Esophagus squamous epithelium (tissue), 5 donors: ENCODE measurements at regions not wholly inside any gene's neighbourhood (a gene's known extent, or its start where the extent isn't known, plus 50 kb on each side); places are given as distances from the start of the nearest gene placed in this dataset.

Source experiments
- DNase-seq: peaks from one replicate; lab custom pipeline; 2025; lab: John Stamatoyannopoulos, UW
- H3K27ac ChIP-seq, 4 donors: fragments of 200-600 bp; sonication (generic); one replicate each; pipeline ENCODE4 v1.5.1; 2016 to 2019; ENCODE audit warnings: mild to moderate bottlenecking in 1 of 4
- H3K27me3 ChIP-seq, 4 donors: fragments of 200-600 bp; sonication (generic); 1 replicate in 3 of 4; 2 replicates in 1 of 4; pipeline versions ENCODE4 v1.5.1 to v1.6.0; 2017 to 2021; ENCODE audit warnings: antibody characterized with exemption in 1 of 4
- H3K36me3 ChIP-seq, 3 donors: fragments of 200-600 bp; sonication (generic); one replicate each; pipeline ENCODE4 v1.5.1; 2016 to 2019
- H3K4me1 ChIP-seq, 3 donors: fragments of 200-600 bp; sonication (generic); one replicate each; pipeline ENCODE4 v1.5.1; 2017 to 2019
- H3K4me3 ChIP-seq, 4 donors: fragments of 200-600 bp; sonication (generic); 1 replicate in 3 of 4; 2 replicates in 1 of 4; pipeline ENCODE4 v1.5.1; 2016 to 2019; ENCODE audit warnings: mild to moderate bottlenecking in 2 of 4, moderate library complexity in 1 of 4
- H3K9me3 ChIP-seq, 3 donors: fragments of 200-600 bp; sonication (generic); one replicate each; pipeline ENCODE4 v1.5.1; 2016 to 2019
- CTCF ChIP-seq, 6 experiments: fragments of 450-650 bp in 4 of 6; fragments of 200-600 bp in 2 of 6; sonication (generic) in 2 of 6; IDR thresholded peaks; one replicate each; pipeline ENCODE4 v1.5.1; 2016 to 2019; ENCODE audit warnings: antibody characterized with exemption in 6 of 6, mild to moderate bottlenecking in 4 of 6, moderate library complexity in 4 of 6
- POLR2A ChIP-seq, 4 donors: fragments of 450-650 bp; IDR thresholded peaks; one replicate each; pipeline ENCODE4 v1.6.1; 2017; ENCODE audit warnings: antibody characterized with exemption in 4 of 4, mild to moderate bottlenecking in 4 of 4, moderate library complexity in 3 of 4
- WGBS, 2 donors: methylation state at CpG; one replicate each; pipeline ENCODE4 v1.1.5; 2018; 5-methylcytosine and 5-hydroxymethylcytosine counted together
- intact Hi-C: fragments of 100-400 bp; cut with DNase I; formaldehyde crosslinking; loops from one replicate; pipeline ENCODE4 v1.15.0; 2022
- donor health status: DM: yes; HTN: yes; CAD: no.

DNA sequence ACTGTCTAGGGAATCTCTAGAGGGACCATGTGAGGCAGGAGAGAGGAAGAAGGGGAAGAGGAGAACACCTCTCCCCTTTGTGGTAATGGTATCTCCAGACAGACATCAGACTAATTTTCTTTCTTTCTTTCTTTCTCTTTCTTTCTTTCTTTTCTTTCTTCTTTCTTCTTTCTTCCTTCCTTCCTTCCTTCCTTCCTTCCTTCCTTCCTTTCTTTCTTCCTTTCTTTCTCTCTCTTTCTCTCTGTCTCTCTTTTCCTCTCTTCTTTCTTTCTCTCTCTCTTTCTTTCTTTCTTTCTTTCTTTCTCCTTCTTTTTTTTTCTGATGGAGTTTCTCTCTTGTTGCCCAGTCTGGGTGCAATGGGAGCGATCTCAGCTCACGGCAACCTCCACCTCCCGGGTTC lies 73.2 kb upstream of the PAX2 start:
- H3K4me1 ChIP-seq, result peaks cover 0 to 8% (median 8%) of the 10 kb centered on the region in 3 donors
- H3K36me3 ChIP-seq, result no peaks in the 10 kb centered on the region
- no peak for DNase-seq
- H3K9me3 ChIP-seq, result no peaks in the 10 kb centered on the region
- TF ChIP-seq CTCF (IDR thresholded peaks at IDR 0.05) (no peak), POLR2A (IDR thresholded peaks at IDR 0.05) (no peak)
- WGBS, 2 donors, result 62 to 86% methylated on average over 3 of the region's 3 CpGs
- intact Hi-C loops, result no loop called here
- peaks cover 0 to 97% (median 8%) of the 10 kb centered on the region in 4 donors for H3K27me3 ChIP-seq
- no peak overlapping the region for H3K27ac ChIP-seq
- no peak overlapping the region for H3K4me3 ChIP-seq

DNA sequence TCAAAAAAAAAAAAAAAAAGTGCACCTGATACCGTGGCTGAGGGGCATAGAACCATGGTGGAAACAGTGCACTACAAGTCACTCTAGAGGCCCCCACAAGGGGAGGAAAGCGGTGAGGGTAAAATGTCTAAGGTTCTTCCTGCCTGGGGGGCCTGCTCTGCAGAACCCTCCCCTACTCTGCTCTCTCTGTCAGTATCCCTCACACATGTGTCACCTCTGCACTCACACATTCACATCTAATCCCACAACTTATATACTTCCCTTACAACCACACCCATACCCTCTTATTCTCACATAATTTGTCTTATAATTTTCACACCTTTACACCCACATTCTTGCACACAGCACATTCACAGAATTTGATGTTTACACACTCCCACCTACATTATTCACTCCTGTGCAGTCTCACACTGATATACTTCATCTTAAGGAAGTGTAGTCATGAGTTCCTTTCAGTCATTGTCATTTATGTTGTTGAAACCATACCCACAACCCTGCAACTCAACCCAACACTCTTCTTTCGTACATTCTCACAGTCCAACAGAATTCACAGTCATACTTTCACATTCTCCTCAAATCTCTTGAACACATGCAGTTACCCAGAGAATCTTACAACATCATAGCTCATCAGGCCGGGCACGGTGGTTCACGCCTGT lies 68.0 kb upstream of the PAX2 start:
- TF ChIP-seq CTCF (IDR thresholded peaks at IDR 0.05), result no peak
- 60 to 65% methylated on average over 5 to 6 of the region's 6 CpGs for WGBS, 2 donors
- Histone ChIP-seq H3K9me3 (no peaks in the 10 kb centered on the region), H3K36me3 (no peaks in the 10 kb centered on the region), H3K4me3 (no peak overlapping the region), H3K27me3 (peaks cover 0 to 94% (median 7%) of the 10 kb centered on the region in 4 donors), H3K27ac (no peak overlapping the region), H3K4me1 (peaks cover 0 to 6% (median 0%) of the 10 kb centered on the region in 3 donors)
- DNase-seq, result no peak
- intact Hi-C loops, result no loop called here

DNA sequence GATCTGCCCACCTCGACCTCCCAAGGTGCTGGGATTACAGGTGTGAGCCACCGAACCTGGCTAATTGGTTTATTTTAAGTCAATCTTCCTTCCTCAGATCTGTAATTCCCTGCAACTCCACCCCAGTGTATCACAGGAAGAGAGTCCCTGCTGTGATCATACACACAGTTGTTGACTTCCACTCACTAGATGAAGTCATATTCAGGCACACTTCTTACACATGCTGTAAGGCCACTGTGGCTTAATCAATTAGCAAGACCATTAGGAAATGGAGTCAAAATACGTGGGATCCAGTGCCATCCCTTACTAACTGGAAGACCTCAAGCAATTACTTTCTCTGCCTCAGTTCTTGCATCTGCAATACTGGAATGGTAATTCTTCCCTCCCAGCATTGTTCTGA lies 66.1 kb upstream of the PAX2 start:
- TF ChIP-seq POLR2A (IDR thresholded peaks at IDR 0.05) (no peak), CTCF (IDR thresholded peaks at IDR 0.05) (no peak)
- DNase-seq, result no peak
- H3K36me3 ChIP-seq, result no peaks in the 10 kb centered on the region
- intact Hi-C loops, result no loop called here
- H3K27ac ChIP-seq, result no peak overlapping the region
- no peak overlapping the region for H3K4me3 ChIP-seq
- no peaks in the 10 kb centered on the region for H3K9me3 ChIP-seq
- peaks cover 0 to 94% (median 18%) of the 10 kb centered on the region in 4 donors for H3K27me3 ChIP-seq
- H3K4me1 ChIP-seq, result peaks cover 0 to 6% (median 0%) of the 10 kb centered on the region in 3 donors
- WGBS, 2 donors, result 13 to 17% methylated on average over 3 of the region's 3 CpGs

- no peak for TF ChIP-seq CTCF (IDR thresholded peaks at IDR 0.05)
- Histone ChIP-seq H3K4me3 (no peak overlapping the region), H3K27ac (no peak overlapping the region), H3K36me3 (no peaks in the 10 kb centered on the region), H3K9me3 (no peaks in the 10 kb centered on the region), H3K4me1 (peaks cover 0 to 6% (median 0%) of the 10 kb centered on the region in 3 donors), H3K27me3 (peaks cover 0 to 100% (median 22%) of the 10 kb centered on the region in 4 donors)
- no peak for DNase-seq
- intact Hi-C loops, result no loop called here
- 13% methylated on average over 1 of the region's 1 CpG for WGBS, 2 donors
These were observed 62.4 kb upstream of the PAX2 start for GRCh38 chr10:100683004-100683403.

- H3K9me3 ChIP-seq, result no peaks in the 10 kb centered on the region
- H3K4me3 ChIP-seq, result no peak overlapping the region
- H3K4me1 ChIP-seq, result peaks cover 0 to 6% (median 0%) of the 10 kb centered on the region in 3 donors
- peaks cover 0 to 100% (median 22%) of the 10 kb centered on the region in 4 donors for H3K27me3 ChIP-seq
- H3K27ac ChIP-seq, result no peak overlapping the region
- 1 to 5% methylated on average over 7 to 9 of the region's 14 CpGs for WGBS, 2 donors
- intact Hi-C loops, result no loop called here
- TF ChIP-seq POLR2A (IDR thresholded peaks at IDR 0.05), result no peak
- H3K36me3 ChIP-seq, result no peaks in the 10 kb centered on the region
- no peak for DNase-seq
These were observed 61.7 kb upstream of the PAX2 start for GRCh38 chr10:100683545-100684300.
